H1 (cell line): ENCODE measurements at regions not wholly inside any gene's neighbourhood (a gene's known extent, or its start where the extent isn't known, plus 50 kb on each side); places are given as distances from the start of the nearest gene placed in this dataset.

ENCODE experiments used
- CTCF ChIA-PET: fragments of 300-600 bp; sonication (Branson Sonifier 250); formaldehyde crosslinking; loops from one replicate; lab custom pipeline; 2021; ENCODE audit not compliant: partially characterized antibody; lab: Charles Lee
- POLR2A ChIA-PET: fragments of 300-600 bp; sonication (Branson Sonifier 250); formaldehyde crosslinking; loops from one replicate; lab custom pipeline; 2021; ENCODE audit warnings: inconsistent platforms; ENCODE audit not compliant: partially characterized antibody; lab: Charles Lee
- DNase-seq, 2 experiments: peaks; one replicate each; pipeline versions ENCODE4 v3.0.0 to v3.0.0-alpha.2; 2010 to 2022; ENCODE audit warnings: low spot score in 2 of 2, low read depth in 1 of 2, mixed read lengths in 1 of 2
- FAIRE-seq: peaks from 2 replicates; lab custom pipeline; 2011; peaks lifted over from hg19 to GRCh38; lab: Jason Lieb, UNC
- H2AFZ ChIP-seq: 2 replicates; pipeline ENCODE4 v1.8.1; 2012; ENCODE audit warnings: low read length, inconsistent platforms
- H2AK5ac ChIP-seq: 2 replicates; pipeline ENCODE4 v1.6.1; 2013; ENCODE audit warnings: low read depth, low read length
- H2BK120ac ChIP-seq: replicated peaks from 2 replicates; pipeline ENCODE3; 2013; ENCODE audit warnings: low read depth, low read length, inconsistent platforms
- H2BK12ac ChIP-seq: 2 replicates; pipeline ENCODE4 v1.6.1; 2013; ENCODE audit warnings: low read depth, low read length
- H2BK15ac ChIP-seq: 2 replicates; pipeline ENCODE4 v1.6.1; 2013; ENCODE audit warnings: low read length
- H2BK20ac ChIP-seq: 2 replicates; pipeline ENCODE4 v1.6.1; 2013; ENCODE audit warnings: low read length
- H2BK5ac ChIP-seq: 2 replicates; pipeline ENCODE4 v1.6.1; 2013; ENCODE audit warnings: low read depth, low read length
- H3K14ac ChIP-seq: 2 replicates; pipeline ENCODE4 v1.6.1; 2013; ENCODE audit warnings: inconsistent platforms; ENCODE audit not compliant: insufficient read length
- H3K18ac ChIP-seq: 2 replicates; pipeline ENCODE4 v1.6.1; 2013; ENCODE audit warnings: low read length; ENCODE audit errors: extremely low read depth
- H3K23ac ChIP-seq: 2 replicates; pipeline ENCODE4 v1.6.1; 2013; ENCODE audit warnings: inconsistent platforms; ENCODE audit not compliant: insufficient read length
- H3K23me2 ChIP-seq: 2 replicates; pipeline ENCODE4 v1.6.1; 2013; ENCODE audit warnings: low read depth, low read length
- H3K27ac ChIP-seq: 2 replicates; pipeline ENCODE4 v1.6.1; 2011; ENCODE audit warnings: low read depth, low read length, inconsistent platforms
- H3K27me3 ChIP-seq, 4 experiments: replicated peaks in 1 of 4; 1 replicate in 1 of 4; 2 replicates in 3 of 4; pipeline versions ENCODE4 v1.6.1 to v1.8.1; 2011 to 2013; ENCODE audit warnings: low read length in 3 of 4, mild to moderate bottlenecking in 3 of 4, inconsistent platforms in 2 of 4, mixed read lengths in 2 of 4, moderate library complexity in 1 of 4; ENCODE audit not compliant: control insufficient read depth in 3 of 4, insufficient read depth in 3 of 4; ENCODE audit errors: extremely low read depth in 1 of 4
- H3K36me3 ChIP-seq, 4 experiments: 2 replicates each; pipeline versions ENCODE4 v1.6.1 to v1.8.1; 2011 to 2013; ENCODE audit warnings: mild to moderate bottlenecking in 4 of 4, low read length in 3 of 4, moderate library complexity in 2 of 4, control low read depth in 1 of 4, inconsistent platforms in 1 of 4; ENCODE audit not compliant: insufficient read depth in 4 of 4, control insufficient read depth in 2 of 4
- H3K4ac ChIP-seq: replicated peaks from 2 replicates; pipeline ENCODE3; 2013; ENCODE audit warnings: low read length, low read depth, mixed read lengths, inconsistent platforms; ENCODE audit not compliant: insufficient read length
- H3K4me1 ChIP-seq, 4 experiments: replicated peaks in 1 of 4; 1 replicate in 1 of 4; 2 replicates in 3 of 4; pipeline versions ENCODE4 v1.6.1 to v1.8.1; 2011 to 2013; ENCODE audit warnings: low read length in 3 of 4, inconsistent platforms in 2 of 4, mixed read lengths in 1 of 4; ENCODE audit not compliant: insufficient read depth in 4 of 4, control insufficient read depth in 3 of 4
- H3K4me2 ChIP-seq, 2 experiments: 2 replicates each; pipeline versions ENCODE4 v1.6.1 to v1.8.1; 2011 to 2013; ENCODE audit warnings: low read depth in 2 of 2, low read length in 2 of 2, control low read depth in 1 of 2, inconsistent platforms in 1 of 2, mild to moderate bottlenecking in 1 of 2; ENCODE audit not compliant: insufficient read depth in 1 of 2
- H3K4me3 ChIP-seq, 4 experiments: fragments of 200-600, 300-600 bp in 1 of 4; sonication (generic), shearing (Covaris generic), sonication (Bioruptor Twin) in 1 of 4; 2 replicates each; pipeline versions ENCODE4 v1.5.1 to v1.8.1; 2011 to 2016; ENCODE audit warnings: low read length in 4 of 4, low read depth in 3 of 4, control low read depth in 2 of 4, inconsistent platforms in 2 of 4, mild to moderate bottlenecking in 2 of 4, mixed read lengths in 1 of 4, moderate library complexity in 1 of 4; ENCODE audit not compliant: insufficient read depth in 2 of 4; ENCODE audit errors: extremely low read depth in 1 of 4
- H3K56ac ChIP-seq: replicated peaks from 2 replicates; pipeline ENCODE3; 2013; ENCODE audit warnings: low read depth, mild to moderate bottlenecking, mixed read lengths, low read length, inconsistent platforms; ENCODE audit not compliant: insufficient read length
- H3K79me1 ChIP-seq: 2 replicates; pipeline ENCODE4 v1.6.1; 2013; ENCODE audit warnings: low read depth, low read length, control low read depth
- H3K79me2 ChIP-seq, 2 experiments: 2 replicates each; pipeline versions ENCODE4 v1.6.1 to v1.8.1; 2012 to 2013; ENCODE audit warnings: low read length in 2 of 2, mild to moderate bottlenecking in 2 of 2, inconsistent platforms in 1 of 2; ENCODE audit not compliant: insufficient read depth in 2 of 2, control insufficient read depth in 1 of 2
- H3K9ac ChIP-seq, 4 experiments: replicated peaks in 1 of 4; 1 replicate in 1 of 4; 2 replicates in 3 of 4; pipeline versions ENCODE4 v1.6.1 to v1.8.1; 2011 to 2013; ENCODE audit warnings: low read depth in 3 of 4, low read length in 3 of 4, control low read depth in 2 of 4, mild to moderate bottlenecking in 2 of 4, moderate library complexity in 2 of 4, inconsistent platforms in 1 of 4; ENCODE audit errors: extremely low read depth in 1 of 4
- H3K9me3 ChIP-seq, 2 experiments: 2 replicates each; pipeline versions ENCODE4 v1.6.1 to v1.8.1; 2012 to 2013; ENCODE audit warnings: mild to moderate bottlenecking in 2 of 2, moderate library complexity in 2 of 2, control low read depth in 1 of 2, inconsistent platforms in 1 of 2, low read depth in 1 of 2, low read length in 1 of 2, mixed read lengths in 1 of 2; ENCODE audit not compliant: insufficient read depth in 2 of 2
- H4K20me1 ChIP-seq, 2 experiments: replicated peaks in 1 of 2; 2 replicates each; pipeline versions ENCODE3 to v1.8.1; 2011 to 2013; ENCODE audit warnings: inconsistent platforms in 2 of 2, low read length in 2 of 2, mild to moderate bottlenecking in 1 of 2; ENCODE audit not compliant: insufficient read depth in 2 of 2, control insufficient read depth in 1 of 2
- H4K5ac ChIP-seq: 2 replicates; pipeline ENCODE4 v1.6.1; 2013; ENCODE audit warnings: low read length, low read depth, mixed read lengths, inconsistent platforms; ENCODE audit not compliant: insufficient read length
- H4K8ac ChIP-seq: 2 replicates; pipeline ENCODE4 v1.8.0; 2013; ENCODE audit warnings: mild to moderate bottlenecking, moderate library complexity, low read length, inconsistent platforms; ENCODE audit not compliant: insufficient read depth; ENCODE audit errors: extremely low read depth
- H4K91ac ChIP-seq: replicated peaks from 2 replicates; pipeline ENCODE3; 2013; ENCODE audit warnings: low read length, mixed read lengths, inconsistent platforms; ENCODE audit not compliant: insufficient read length
- ATF3 ChIP-seq: IDR thresholded peaks from 2 replicates; pipeline ENCODE4 v1.6.1; 2011; ENCODE audit warnings: low read depth, mild to moderate bottlenecking, low read length; ENCODE audit not compliant: insufficient read depth
- CBX5 ChIP-seq: fragments of 300-800, 300-1000 bp; sonication (generic); IDR thresholded peaks from 2 replicates; pipeline ENCODE4 v1.7.1; 2016; ENCODE audit warnings: antibody characterized with exemption, low read length, low read depth
- CBX8 ChIP-seq: fragments of 300-800, 300-1000 bp; sonication (generic); IDR thresholded peaks from 2 replicates; pipeline ENCODE4 v1.7.1; 2016; ENCODE audit warnings: low read depth, low read length, borderline replicate concordance
- CHD2 ChIP-seq: IDR thresholded peaks from 2 replicates; pipeline ENCODE4 v1.6.1; 2012; ENCODE audit warnings: low read length, improper control_type of control experiment
- CTCF ChIP-seq, 3 experiments: IDR thresholded peaks; 1 replicate in 2 of 3; 2 replicates in 1 of 3; pipeline versions ENCODE4 v1.5.1 to v1.6.1; 2011; ENCODE audit warnings: low read length in 3 of 3, mild to moderate bottlenecking in 3 of 3, inconsistent platforms in 2 of 3, low read depth in 1 of 3, moderate library complexity in 1 of 3; ENCODE audit not compliant: insufficient read depth in 1 of 3; ENCODE audit errors: control extremely low read depth in 1 of 3
- EP300 ChIP-seq, 2 experiments: IDR thresholded peaks; 1 replicate in 1 of 2; 2 replicates in 1 of 2; pipeline ENCODE4 v1.6.1; 2011 to 2012; ENCODE audit warnings: low read depth in 2 of 2, low read length in 2 of 2, mild to moderate bottlenecking in 2 of 2, borderline replicate concordance in 1 of 2, inconsistent platforms in 1 of 2, moderate library complexity in 1 of 2
- JUND ChIP-seq: IDR thresholded peaks from 2 replicates; pipeline ENCODE4 v1.6.1; 2011; ENCODE audit warnings: mild to moderate bottlenecking, improper control_type of control experiment, low read length
- POLR2AphosphoS5 ChIP-seq: IDR thresholded peaks from 2 replicates; pipeline ENCODE4 v1.6.1; 2011; ENCODE audit warnings: low read depth, low read length
- POU5F1 ChIP-seq: IDR thresholded peaks from 2 replicates; pipeline ENCODE4 v1.6.1; 2011; ENCODE audit warnings: low read depth, mild to moderate bottlenecking, low read length, moderate library complexity
- RXRA ChIP-seq: IDR thresholded peaks from 2 replicates; pipeline ENCODE4 v1.6.1; 2011; ENCODE audit warnings: low read depth, mild to moderate bottlenecking, low read length, moderate library complexity; ENCODE audit not compliant: insufficient read depth
- TEAD4 ChIP-seq: IDR thresholded peaks from 2 replicates; pipeline ENCODE4 v1.6.1; 2012; ENCODE audit warnings: low read depth, low read length, inconsistent platforms, mixed read lengths
- whole genome bisulfite sequencing, 2 experiments: shearing (Covaris generic) in 1 of 2; methylation state at CpG; one replicate each; pipeline versions ENCODE4 v1.1.6 to v1.1.7; 2013 to 2015; ENCODE audit warnings: low lambda C conversion rate in 2 of 2, mixed read lengths in 2 of 2, inconsistent platforms in 1 of 2, low coverage in 1 of 2, missing lambda C conversion rate in 1 of 2; ENCODE audit not compliant: insufficient replicate concordance in 2 of 2, insufficient coverage in 1 of 2, insufficient read length in 1 of 2; ENCODE audit errors: extremely low coverage in 1 of 2, missing lambda C conversion rate in 1 of 2; 5-methylcytosine and 5-hydroxymethylcytosine counted together

GRCh38 chr12:63394349-63394748 is 243.3 kb upstream of the AVPR1A start:
- WGBS, 2 experiments = 80% methylated on average over 4 of the region's 4 CpGs; no CpG with 5 or more reads in 1 of the 2 experiments
- no peak overlapping the region for H2AK5ac ChIP-seq
- H3K27ac ChIP-seq = no peak overlapping the region
- H2BK15ac ChIP-seq = no peak overlapping the region
- no peak overlapping the region for H4K5ac ChIP-seq
- no peak overlapping the region for H3K56ac ChIP-seq
- H3K4me1 ChIP-seq = peaks cover 0 to 4% (median under 1%) of the 10 kb centered on the region in 4 experiments; a peak in 1 of 7 replicates
- H3K27me3 ChIP-seq = no peaks in the 10 kb centered on the region
- no peak overlapping the region for H3K18ac ChIP-seq
- H3K14ac ChIP-seq = no peak overlapping the region
- H3K4me2 ChIP-seq = no peak overlapping the region
- no peak overlapping the region for H4K91ac ChIP-seq
- ChIA-PET CTCF (interaction anchor here (1.3 to 2.1 kb wide), 2 partner anchors 75 to 242 kb away, joined by 3 to 5 read pairs; no protein-coding TSS in a partner anchor), POLR2A (no interaction called here)
- no peaks in the 10 kb centered on the region for H3K36me3 ChIP-seq
- DNase-seq (no peak), FAIRE-seq (no peak)
- H3K23me2 ChIP-seq = no peaks in the 10 kb centered on the region
- no peaks in the 10 kb centered on the region for H4K20me1 ChIP-seq
- H3K4me3 ChIP-seq = no peak overlapping the region
- no peak overlapping the region for H2BK20ac ChIP-seq
- no peak overlapping the region for H2BK12ac ChIP-seq
- H3K23ac ChIP-seq = no peak overlapping the region
- H3K9ac ChIP-seq = no peak overlapping the region
- no peak overlapping the region for H3K4ac ChIP-seq
- no peak overlapping the region for H4K8ac ChIP-seq
- H2BK120ac ChIP-seq = no peak overlapping the region
- no peak overlapping the region for H2BK5ac ChIP-seq
- no peak overlapping the region for H2AFZ ChIP-seq
- H3K79me1 ChIP-seq = no peaks in the 10 kb centered on the region
- no peaks in the 10 kb centered on the region for H3K79me2 ChIP-seq
- peaks cover 0 to 8% of the 10 kb centered on the region in 2 experiments; a peak in 1 of 4 replicates for H3K9me3 ChIP-seq
- TF ChIP-seq ATF3 = no peak
- TF ChIP-seq TEAD4 = no peak
- TF ChIP-seq EP300 (IDR thresholded peaks at IDR 0.05; ENCODE audit: borderline replicate concordance in 1 of 2, low read depth in 2 of 2, low read length in 2 of 2) = no peak
- no peak for TF ChIP-seq JUND
- TF ChIP-seq CBX5 = no peak
- TF ChIP-seq POLR2AphosphoS5 = no peak
- no peak for TF ChIP-seq CHD2
- no peak for TF ChIP-seq POU5F1
- no peak for TF ChIP-seq RXRA
- no peak for TF ChIP-seq CTCF (IDR thresholded peaks at IDR 0.05; ENCODE audit: control extremely low read depth in 1 of 3, insufficient read depth in 1 of 3, low read depth in 1 of 3, low read length in 3 of 3)
- no peak for TF ChIP-seq CBX8
